GM12875 (cell line): ENCODE measurements at regions not wholly inside any gene's neighbourhood (a gene's known extent, or its start where the extent isn't known, plus 50 kb on each side); places are given as distances from the start of the nearest gene placed in this dataset.

ENCODE experiments used
- H3K4me3 ChIP-seq: one replicate; pipeline ENCODE4 v1.5.1; 2011; ENCODE audit warnings: low read depth, low read length, control low read depth
- CTCF ChIP-seq: IDR thresholded peaks from 2 replicates; pipeline ENCODE4 v1.5.1; 2011; ENCODE audit warnings: low read depth, mild to moderate bottlenecking, control low read depth, inconsistent platforms, low read length, moderate library complexity, borderline replicate concordance; ENCODE audit not compliant: insufficient read depth

GRCh38 chr14:76687611-76688382, 73.5 kb upstream of the VASH1 start:
- TF ChIP-seq CTCF, result no peak
- no peak overlapping the region for H3K4me3 ChIP-seq

DNA sequence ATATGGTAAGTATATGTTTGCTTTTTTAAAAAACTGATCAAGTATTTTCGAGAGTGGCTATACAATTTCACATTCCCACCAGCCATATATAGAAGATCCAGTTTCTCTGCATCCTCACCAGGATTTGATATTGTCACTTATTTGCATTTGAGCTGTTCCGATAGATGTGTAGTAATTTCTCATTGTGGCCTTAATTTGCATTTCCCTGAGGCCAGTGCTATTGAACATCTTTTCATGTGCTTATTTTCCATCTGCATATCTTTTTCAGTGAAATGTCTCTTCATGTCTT, 72.9 kb upstream of the VASH1 start:
- no peak for TF ChIP-seq CTCF

DNA sequence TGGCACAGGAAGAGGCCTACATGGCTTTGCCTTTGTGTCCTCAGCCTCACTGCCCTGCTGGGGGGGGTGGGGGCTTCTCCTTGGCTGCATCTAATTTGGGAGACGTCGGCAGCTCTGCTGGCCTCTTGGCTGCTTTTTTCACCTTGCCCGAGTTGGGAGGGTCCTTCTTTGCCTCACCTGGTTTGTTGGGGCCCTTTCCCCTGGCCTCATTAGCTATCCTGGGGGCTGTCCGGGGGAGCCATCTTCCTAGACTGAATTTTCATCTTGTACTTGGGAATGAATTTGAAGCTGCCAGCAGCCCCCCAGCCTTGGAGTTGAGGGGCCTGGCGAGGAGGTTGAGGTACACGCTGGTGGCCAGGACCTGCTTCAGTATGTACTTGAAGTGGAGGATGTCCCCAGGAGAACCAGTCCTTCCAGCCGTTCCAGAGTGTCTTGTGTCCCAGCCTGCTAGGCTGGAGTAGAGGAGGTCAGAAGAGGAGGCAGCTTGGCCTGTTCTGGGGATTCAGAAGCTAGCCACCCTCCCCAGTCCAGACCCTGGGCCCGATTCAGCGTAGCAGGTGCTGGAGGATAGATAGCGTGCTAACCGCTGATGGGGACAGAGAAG, 70.7 kb upstream of the VASH1 start:
- no peak overlapping the region for H3K4me3 ChIP-seq
- no peak for TF ChIP-seq CTCF

More for the DNA sequence above, 72.9 kb upstream of the VASH1 start:
- H3K4me3 ChIP-seq, result no peak overlapping the region

- H3K4me3 ChIP-seq, result no peak overlapping the region
- TF ChIP-seq CTCF, result no peak
These were observed 67.2 kb upstream of the VASH1 start for GRCh38 chr14:76694106-76694505.

- TF ChIP-seq CTCF, result no peak
- no peak overlapping the region for H3K4me3 ChIP-seq
These were observed 65.9 kb upstream of the VASH1 start for GRCh38 chr14:76695263-76695920.

DNA sequence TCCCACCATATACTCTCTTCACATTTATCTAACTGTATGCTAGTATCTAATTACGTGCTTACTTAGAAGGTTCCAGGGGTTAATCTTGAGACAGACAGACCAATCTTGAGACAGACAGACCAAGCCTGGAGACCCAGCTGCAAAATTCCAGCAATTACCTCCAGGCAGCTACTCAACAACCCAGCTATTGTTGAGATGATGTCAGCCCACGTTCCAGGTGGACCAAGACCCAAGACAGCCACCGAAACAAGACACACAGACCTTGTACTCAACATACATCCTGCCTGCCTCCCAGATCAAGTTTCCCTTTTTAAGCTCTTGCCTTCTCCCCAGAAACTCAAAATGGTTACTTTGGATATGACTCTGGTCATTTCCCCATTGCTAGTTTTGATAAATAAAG, 64.9 kb upstream of the VASH1 start:
- no peak for TF ChIP-seq CTCF
- no peak overlapping the region for H3K4me3 ChIP-seq

DNA sequence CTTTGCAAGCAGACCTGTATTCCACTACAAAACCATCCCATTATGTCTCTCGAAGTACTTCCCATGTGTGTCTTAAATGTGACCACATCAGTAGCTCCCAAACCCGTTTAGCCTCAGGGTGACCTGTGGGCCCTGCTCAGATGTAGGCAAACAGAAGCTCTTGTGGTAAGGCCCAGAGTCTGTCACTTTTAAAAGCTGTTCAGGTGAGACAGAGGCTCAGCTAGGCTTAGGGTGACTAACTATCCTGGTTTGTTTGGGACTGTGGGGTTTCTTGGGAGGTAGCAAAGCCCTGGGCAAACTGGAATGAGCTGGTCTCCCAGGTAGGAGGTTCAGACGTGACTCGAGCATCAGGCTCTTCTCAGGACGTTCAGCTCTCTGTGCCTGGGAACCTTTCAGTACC, 64.5 kb upstream of the VASH1 start:
- no peak overlapping the region for H3K4me3 ChIP-seq
- no peak for TF ChIP-seq CTCF
